ENCODE measurements at regions not wholly inside any gene's neighbourhood (a gene's known extent, or its start where the extent isn't known, plus 50 kb on each side); places are given as distances from the start of the nearest gene placed in this dataset.

- no peak for TF ChIP-seq CTCF (conservative IDR thresholded peaks at IDR 0.05; ENCODE audit: low read depth, low read length)
- no peak overlapping the region for H3K4me3 ChIP-seq (ENCODE audit: low read depth, low read length)
- no peak for DNase-seq (ENCODE audit: low read depth)
Observed at GRCh38 chr18:11259469-11260150, 110.2 kb upstream of the PIEZO2 start.

GRCh38 chr18:11258039-11258610 lies 108.8 kb upstream of the PIEZO2 start:
- no peak overlapping the region for H3K4me3 ChIP-seq (ENCODE audit: low read depth, low read length)
- TF ChIP-seq CTCF (conservative IDR thresholded peaks at IDR 0.05; ENCODE audit: low read depth, low read length): no peak

GRCh38 chr18:11256251-11256650 lies 106.9 kb upstream of the PIEZO2 start:
- H3K4me3 ChIP-seq (ENCODE audit: low read depth, low read length): no peak overlapping the region
- no peak for TF ChIP-seq CTCF (conservative IDR thresholded peaks at IDR 0.05; ENCODE audit: low read depth, low read length)
- no peak for DNase-seq (ENCODE audit: low read depth)

More at GRCh38 chr18:11258039-11258610, 108.8 kb upstream of the PIEZO2 start:
- no peak for DNase-seq (ENCODE audit: low read depth)

GRCh38 chr18:11251891-11252270 lies 102.5 kb upstream of the PIEZO2 start:
- no peak overlapping the region for H3K4me3 ChIP-seq (ENCODE audit: low read depth, low read length)
- TF ChIP-seq CTCF (conservative IDR thresholded peaks at IDR 0.05; ENCODE audit: low read depth, low read length): no peak
- no peak for DNase-seq (ENCODE audit: low read depth)

- H3K4me3 ChIP-seq (ENCODE audit: low read depth, low read length): no peak overlapping the region
- DNase-seq (ENCODE audit: low read depth): no peak
- no peak for TF ChIP-seq CTCF (conservative IDR thresholded peaks at IDR 0.05; ENCODE audit: low read depth, low read length)
Observed at GRCh38 chr18:11251229-11251890, 102.0 kb upstream of the PIEZO2 start.

GRCh38 chr18:11249391-11249790 lies 100.0 kb upstream of the PIEZO2 start:
- DNase-seq (ENCODE audit: low read depth): no peak
- no peak overlapping the region for H3K4me3 ChIP-seq (ENCODE audit: low read depth, low read length)
- no peak for TF ChIP-seq CTCF (conservative IDR thresholded peaks at IDR 0.05; ENCODE audit: low read depth, low read length)

Data from epithelial cell of proximal tubule (primary cell).